ENCODE measurements at regions not wholly inside any gene's neighbourhood (a gene's known extent, or its start where the extent isn't known, plus 50 kb on each side); places are given as distances from the start of the nearest gene placed in this dataset.
"Not testable (repeated sequence)": the region's sequence is repeated elsewhere in the genome, so short reads cannot be mapped to it uniquely, and the experiment has no call there.

- DNase-seq (ENCODE audit: low spot score in 2 of 2) (no peak), FAIRE-seq (no peak)
Observed at GRCh38 chr4:151519728-151520415, 110.9 kb downstream of the FHIP1A start.

GRCh38 chr4:151522866-151523519 lies 114.0 kb downstream of the FHIP1A start:
- DNase-seq (ENCODE audit: low spot score in 2 of 2) (no peak), FAIRE-seq (no peak)

GRCh38 chr4:151524610-151525009 lies 115.6 kb downstream of the FHIP1A start:
- FAIRE-seq (no peak), DNase-seq (ENCODE audit: low spot score in 2 of 2) (no peak)

GRCh38 chr4:151526489-151526888 lies 117.5 kb downstream of the FHIP1A start:
- not testable (repeated sequence) for FAIRE-seq; DNase-seq (ENCODE audit: low spot score in 2 of 2)

GRCh38 chr4:151527699-151528098 lies 118.7 kb downstream of the FHIP1A start:
- no peak for FAIRE-seq
- DNase-seq (ENCODE audit: low spot score in 2 of 2): no peak

- FAIRE-seq (no peak), DNase-seq (ENCODE audit: low spot score in 2 of 2) (no peak)
Observed at GRCh38 chr4:151529187-151529586, 120.2 kb downstream of the FHIP1A start.

- no peak for DNase-seq (ENCODE audit: low spot score in 2 of 2)
Observed at GRCh38 chr4:151530230-151530629, 121.3 kb downstream of the FHIP1A start.

GRCh38 chr4:151530783-151531182 lies 121.8 kb downstream of the FHIP1A start:
- FAIRE-seq (peak; percentile 15), DNase-seq (ENCODE audit: low spot score in 2 of 2) (no peak)

More at GRCh38 chr4:151530230-151530629, 121.3 kb downstream of the FHIP1A start:
- FAIRE-seq: no peak

- FAIRE-seq: no peak
- DNase-seq (ENCODE audit: low spot score in 2 of 2): no peak
Observed at GRCh38 chr4:151532001-151532708, 123.2 kb downstream of the FHIP1A start.

GRCh38 chr4:151534195-151534594 lies 125.2 kb downstream of the FHIP1A start:
- DNase-seq (ENCODE audit: low spot score in 2 of 2) (no peak), FAIRE-seq (no peak)

- no peak for DNase-seq (ENCODE audit: low spot score in 2 of 2)
- no peak for FAIRE-seq
Observed at GRCh38 chr4:151535366-151535765, 126.4 kb downstream of the FHIP1A start.

- no peak for DNase-seq (ENCODE audit: low spot score in 2 of 2)
- FAIRE-seq: no peak
Observed at GRCh38 chr4:151537687-151538086, 128.7 kb downstream of the FHIP1A start.

- FAIRE-seq: no peak
- DNase-seq (ENCODE audit: low spot score in 2 of 2): no peak
Observed at GRCh38 chr4:151538963-151539362, 130.0 kb downstream of the FHIP1A start.

- DNase-seq (ENCODE audit: low spot score in 2 of 2): no peak
- no peak for FAIRE-seq
Observed at GRCh38 chr4:151540728-151541388, 131.9 kb downstream of the FHIP1A start.

GRCh38 chr4:151541389-151542071 lies 132.6 kb downstream of the FHIP1A start:
- DNase-seq (ENCODE audit: low spot score in 2 of 2) (no peak), FAIRE-seq (no peak)

- no peak for DNase-seq (ENCODE audit: low spot score in 2 of 2)
- FAIRE-seq: no peak
Observed at GRCh38 chr4:151548708-151549107, 139.7 kb downstream of the FHIP1A start.

- not testable (repeated sequence) for FAIRE-seq; DNase-seq (ENCODE audit: low spot score in 2 of 2)
Observed at GRCh38 chr4:151549378-151549777, 140.4 kb downstream of the FHIP1A start.

GRCh38 chr4:151553874-151554273 lies 144.9 kb downstream of the FHIP1A start:
- FAIRE-seq (no peak), DNase-seq (ENCODE audit: low spot score in 2 of 2) (no peak)

- DNase-seq (ENCODE audit: low spot score in 2 of 2) (no peak), FAIRE-seq (no peak)
Observed at GRCh38 chr4:151555151-151555945, 146.4 kb downstream of the FHIP1A start.
